HG02610 (cell line): ENCODE measurements at regions not wholly inside any gene's neighbourhood (a gene's known extent, or its start where the extent isn't known, plus 50 kb on each side); places are given as distances from the start of the nearest gene placed in this dataset.
"Not testable (repeated sequence)": the region's sequence is repeated elsewhere in the genome, so short reads cannot be mapped to it uniquely, and the experiment has no call there.

Source experiments
- ATAC-seq: cut with Tn5 transposase; IDR thresholded peaks from one replicate; pipeline ENCODE4 v1.9.1; 2021; ENCODE audit warnings: mild to moderate bottlenecking, moderate library complexity; ENCODE audit not compliant: unreplicated experiment

GRCh38 chr17:34039759-34040555, 215.1 kb upstream of the CCL2 start:
- ATAC-seq: not testable (repeated sequence)

GRCh38 chr17:34045990-34046389, 209.1 kb upstream of the CCL2 start:
- ATAC-seq: no peak

- no peak for ATAC-seq
Observed at GRCh38 chr17:34051046-34051445, 204.0 kb upstream of the CCL2 start.

GRCh38 chr17:34054495-34054894, 200.6 kb upstream of the CCL2 start:
- ATAC-seq: no peak

- no peak for ATAC-seq
Observed at GRCh38 chr17:34055606-34056005, 199.5 kb upstream of the CCL2 start.

GRCh38 chr17:34059423-34060220, 195.5 kb upstream of the CCL2 start:
- ATAC-seq: no peak

- no peak for ATAC-seq
Observed at GRCh38 chr17:34066528-34066927, 188.6 kb upstream of the CCL2 start.

GRCh38 chr17:34067011-34067410, 188.1 kb upstream of the CCL2 start:
- no peak for ATAC-seq

GRCh38 chr17:34068571-34068970, 186.5 kb upstream of the CCL2 start:
- no peak for ATAC-seq

- ATAC-seq: no peak
Observed at GRCh38 chr17:34070712-34071111, 184.4 kb upstream of the CCL2 start.

GRCh38 chr17:34071886-34072420, 183.1 kb upstream of the CCL2 start:
- ATAC-seq: no peak

GRCh38 chr17:34075076-34075475, 180.0 kb upstream of the CCL2 start:
- ATAC-seq: no peak

- ATAC-seq: no peak
Observed at GRCh38 chr17:34076743-34077631, 178.1 kb upstream of the CCL2 start.

GRCh38 chr17:34081269-34081668, 173.8 kb upstream of the CCL2 start:
- no peak for ATAC-seq

GRCh38 chr17:34082404-34082803, 172.7 kb upstream of the CCL2 start:
- no peak for ATAC-seq

GRCh38 chr17:34089042-34089441, 166.0 kb upstream of the CCL2 start:
- ATAC-seq: not testable (repeated sequence)

- ATAC-seq: no peak
Observed at GRCh38 chr17:34090593-34090992, 164.5 kb upstream of the CCL2 start.

GRCh38 chr17:34091975-34092374, 163.1 kb upstream of the CCL2 start:
- no peak for ATAC-seq

GRCh38 chr17:34095106-34095505, 160.0 kb upstream of the CCL2 start:
- ATAC-seq: no peak

- ATAC-seq: no peak
Observed at GRCh38 chr17:34098699-34099098, 156.4 kb upstream of the CCL2 start.
